ENCODE measurements at regions not wholly inside any gene's neighbourhood (a gene's known extent, or its start where the extent isn't known, plus 50 kb on each side); places are given as distances from the start of the nearest gene placed in this dataset.

DNA sequence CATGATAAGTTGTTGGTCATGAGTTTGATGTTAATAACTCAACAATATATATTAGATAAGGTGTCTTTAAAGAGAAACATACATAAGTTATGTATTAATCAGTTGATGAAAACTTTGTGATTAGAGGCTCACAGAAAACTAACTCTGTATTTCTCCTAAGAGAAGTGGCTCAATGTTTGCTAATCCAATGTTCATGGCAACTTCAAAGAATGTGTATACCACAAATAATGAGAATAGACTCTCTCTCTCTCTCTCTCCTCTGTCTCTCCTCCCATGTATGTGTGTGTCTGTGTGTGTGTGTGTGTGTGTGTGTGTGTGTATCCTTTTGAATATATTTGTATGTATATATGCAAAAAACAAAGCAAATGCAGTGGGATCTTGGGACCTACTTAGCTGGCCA lies 1304.9 kb downstream of the MRPL39 start:
- no peak for DNase-seq

DNA sequence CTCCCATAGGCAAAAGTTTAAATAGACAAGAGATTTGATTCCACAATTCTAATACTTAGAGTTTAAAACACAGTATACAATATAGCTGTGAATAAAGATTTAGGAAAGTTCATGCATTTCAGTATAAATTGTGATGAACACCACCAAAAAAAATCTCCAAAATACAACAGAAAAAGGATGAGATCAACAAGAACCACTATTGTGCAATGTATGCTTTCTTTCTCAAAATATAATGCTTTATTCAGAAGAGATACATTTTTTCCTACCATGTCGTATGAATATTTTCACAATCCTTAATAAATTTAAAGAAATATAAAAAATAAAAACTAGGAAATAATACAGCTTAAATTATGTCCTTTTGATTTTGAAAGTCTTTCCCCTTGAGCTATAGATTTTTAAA lies 1309.2 kb downstream of the MRPL39 start:
- no peak for DNase-seq

DNA sequence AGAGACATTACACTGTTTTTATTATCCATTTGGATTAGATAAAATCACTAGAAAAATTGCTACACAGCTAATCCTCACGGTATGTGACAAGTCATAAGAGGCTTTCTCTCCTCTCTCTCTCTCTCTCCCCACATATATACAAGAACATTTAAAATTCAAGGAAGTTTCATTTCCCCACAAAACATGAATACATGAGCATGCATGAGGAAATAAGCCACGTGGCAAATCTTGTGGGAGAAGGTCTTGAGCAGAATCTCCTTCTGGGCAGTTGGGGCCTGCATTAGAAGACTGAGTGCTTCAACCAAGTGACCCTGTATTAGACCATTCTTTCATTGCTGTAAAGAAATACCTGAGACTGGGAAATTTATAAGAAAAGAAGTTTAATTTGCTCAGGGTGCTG lies 1313.1 kb downstream of the MRPL39 start:
- DNase-seq, result no peak

DNA sequence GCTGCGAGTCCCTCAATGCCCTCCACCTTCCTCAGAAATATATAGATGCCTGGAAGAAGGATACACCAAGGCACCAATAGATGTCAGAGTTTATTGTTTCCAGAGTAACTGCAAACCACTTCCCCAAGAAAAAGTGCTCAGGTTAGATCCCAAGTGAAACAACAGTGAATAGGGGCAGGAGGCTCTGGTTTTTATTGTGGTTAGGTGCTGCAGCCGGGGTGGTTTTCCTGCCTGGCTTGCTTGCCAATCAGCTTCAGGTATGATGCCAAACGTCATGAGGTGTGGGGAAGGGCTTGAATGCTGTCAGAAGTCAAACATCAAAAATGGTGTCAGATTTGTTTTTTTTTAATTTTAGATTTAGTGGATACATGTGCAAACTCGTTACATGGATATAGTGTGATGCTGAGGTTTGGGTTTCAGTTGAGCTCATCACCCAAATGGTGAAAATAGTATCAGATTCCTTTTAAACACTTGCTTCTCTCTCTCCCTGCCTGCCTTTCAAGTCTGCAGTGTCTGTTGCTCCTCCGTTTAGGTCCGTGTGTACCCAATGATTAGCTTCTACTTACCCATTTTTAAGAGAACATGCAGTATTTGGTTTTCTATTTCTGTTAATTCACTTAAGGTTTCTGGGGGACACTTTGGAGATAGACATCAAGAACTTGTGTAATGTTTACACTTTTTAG lies 1317.0 kb downstream of the MRPL39 start:
- DNase-seq, result peak; percentile 38

DNA sequence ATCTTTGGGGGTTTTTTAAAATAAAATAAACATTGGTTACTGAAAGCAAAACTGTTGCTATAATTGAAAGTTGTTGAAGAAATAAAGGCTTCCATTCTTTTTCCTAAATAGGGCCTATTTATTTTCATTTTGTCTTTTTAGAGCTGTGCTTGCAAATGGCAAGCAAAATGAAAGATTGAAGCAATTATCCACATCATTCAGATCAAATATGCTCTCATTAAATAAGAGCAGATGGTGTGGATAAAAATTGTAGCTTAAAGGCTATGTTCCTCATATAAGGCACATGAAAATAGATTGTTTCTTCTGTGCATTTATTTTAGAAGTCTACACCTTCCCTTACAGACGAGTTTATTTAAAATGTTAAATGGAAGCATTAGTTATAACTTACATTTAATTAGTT lies 1317.7 kb downstream of the MRPL39 start:
- no peak for DNase-seq

DNA sequence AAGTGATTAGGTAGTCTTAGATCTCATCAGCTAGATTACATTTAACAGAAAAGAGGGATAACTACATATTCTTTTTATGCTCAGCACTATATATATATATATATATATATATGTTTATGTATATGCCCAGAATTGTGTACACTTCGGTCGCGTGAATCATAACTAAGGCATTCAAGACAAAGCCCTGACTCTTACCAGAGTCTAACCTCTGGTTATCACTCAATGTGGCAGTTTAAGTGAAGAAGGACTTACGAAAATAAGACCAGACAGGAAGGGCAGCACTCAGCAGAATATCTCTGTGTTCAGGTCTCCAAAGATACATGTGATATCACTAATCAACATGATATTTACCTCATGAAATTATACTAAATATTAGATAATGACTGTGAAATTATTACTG lies 1326.7 kb downstream of the MRPL39 start:
- no peak for DNase-seq

DNA sequence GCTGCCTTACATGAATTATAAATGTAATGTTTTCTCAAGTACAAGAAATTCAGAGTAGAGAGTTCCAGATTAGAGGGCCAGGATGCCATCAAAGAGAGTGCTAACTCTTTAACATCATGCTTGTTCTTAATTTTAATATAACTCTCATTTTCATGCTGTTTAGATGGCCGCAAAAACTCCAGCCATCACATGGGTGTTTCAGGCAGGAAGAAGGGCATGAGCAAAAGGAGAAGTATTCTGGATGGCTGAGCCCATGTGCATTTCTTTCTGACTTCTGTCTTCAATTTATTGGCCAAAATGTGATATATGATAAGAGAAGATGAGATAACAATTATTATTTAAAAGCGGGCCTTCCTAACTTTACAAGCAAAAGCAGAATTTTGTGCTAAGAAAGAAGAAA lies 1328.6 kb downstream of the MRPL39 start:
- DNase-seq, result no peak

DNA sequence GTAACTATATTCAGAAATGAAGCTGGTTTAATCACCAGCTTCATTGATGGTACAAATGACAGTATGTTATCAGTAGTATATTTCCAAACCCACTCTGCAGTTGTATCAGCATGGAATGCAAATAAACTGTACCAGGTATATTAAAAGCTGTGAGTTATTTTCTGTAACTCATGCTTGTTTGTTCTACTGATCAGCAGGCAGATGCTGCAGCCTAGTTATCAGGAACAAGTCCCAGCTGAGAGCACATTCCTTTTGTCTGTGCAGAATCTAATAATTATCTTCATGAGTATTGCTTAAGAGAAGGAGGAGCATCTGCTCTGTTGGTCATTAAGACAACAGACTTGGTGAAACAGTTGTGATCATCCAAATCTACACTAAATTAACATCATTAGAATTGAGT lies 1331.1 kb downstream of the MRPL39 start:
- no peak for DNase-seq

DNA sequence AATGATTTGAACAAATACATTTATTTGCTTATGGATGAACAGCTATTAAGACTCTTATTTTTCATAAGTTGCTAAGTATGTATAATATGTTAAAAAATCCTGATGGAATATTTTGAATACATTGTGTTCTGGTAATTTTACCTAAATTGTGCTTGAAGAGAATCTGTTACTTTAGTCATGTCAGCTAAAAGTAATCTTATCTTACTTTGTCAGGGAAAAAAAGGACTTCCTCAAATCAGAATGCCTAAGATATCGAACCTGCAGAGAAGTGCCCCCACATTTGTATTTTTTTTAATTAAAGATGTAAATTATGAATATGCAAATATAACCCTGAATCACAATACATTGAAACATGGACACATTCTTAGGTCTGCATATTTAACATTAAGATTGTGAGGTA lies 1331.7 kb downstream of the MRPL39 start:
- DNase-seq, result no peak

DNA sequence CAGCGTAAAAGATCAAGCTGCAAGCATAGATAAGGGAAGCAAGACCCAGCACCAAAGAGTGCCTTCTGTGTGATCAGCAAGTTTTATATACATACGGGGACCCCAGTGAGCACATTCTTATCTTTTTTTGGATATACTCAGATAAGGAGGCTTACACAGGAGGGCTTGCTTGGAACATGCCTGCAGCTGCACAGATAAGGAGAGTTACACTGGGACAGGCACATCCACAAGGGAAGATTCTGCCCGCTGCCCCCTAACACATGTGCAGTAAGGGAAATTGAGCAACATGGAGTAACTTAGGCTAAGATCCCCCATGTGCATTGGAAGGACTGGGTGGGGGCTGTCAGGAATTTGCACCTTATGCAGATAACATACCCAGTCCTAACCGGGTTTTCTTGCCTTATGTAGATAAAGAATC lies 1334.8 kb downstream of the MRPL39 start:
- no peak for DNase-seq

DNA sequence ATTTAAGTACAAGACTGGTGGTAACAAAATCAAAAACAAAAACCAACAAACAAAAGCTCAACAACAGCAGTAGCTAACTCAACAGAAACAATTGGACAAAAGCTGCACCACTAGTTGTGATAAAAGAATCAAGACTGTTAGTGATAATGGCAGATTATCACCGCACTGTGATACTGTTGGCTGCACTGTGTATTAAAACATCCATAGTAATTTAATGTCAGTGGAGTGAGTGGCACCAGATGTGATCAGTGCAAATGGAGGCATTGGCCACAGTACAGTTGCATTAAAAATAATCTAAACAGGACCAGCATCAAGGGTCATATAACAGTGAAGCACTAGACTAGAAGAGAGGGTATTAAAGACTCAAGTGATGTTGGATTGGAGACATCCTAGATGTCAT lies 1341.3 kb downstream of the MRPL39 start:
- no peak for DNase-seq

DNA sequence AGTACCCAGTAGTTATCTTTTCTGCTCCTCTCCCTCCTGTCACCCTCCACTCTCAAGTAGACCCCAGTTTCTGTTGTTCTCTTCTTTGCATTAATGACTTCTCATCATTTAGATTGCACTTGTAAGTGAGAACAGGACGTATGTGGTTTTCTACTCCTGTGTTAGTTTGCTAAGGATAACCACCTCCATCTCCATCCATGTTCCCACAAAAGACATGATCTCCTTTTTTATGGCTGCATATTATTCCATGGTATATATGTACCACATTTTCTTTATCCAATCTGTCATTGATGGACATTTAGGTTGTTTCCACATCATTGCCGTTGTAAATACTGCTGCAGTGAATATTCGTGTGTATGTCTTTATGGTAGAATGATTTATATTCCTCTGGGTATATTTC lies 1346.5 kb downstream of the MRPL39 start:
- DNase-seq, result no peak

DNA sequence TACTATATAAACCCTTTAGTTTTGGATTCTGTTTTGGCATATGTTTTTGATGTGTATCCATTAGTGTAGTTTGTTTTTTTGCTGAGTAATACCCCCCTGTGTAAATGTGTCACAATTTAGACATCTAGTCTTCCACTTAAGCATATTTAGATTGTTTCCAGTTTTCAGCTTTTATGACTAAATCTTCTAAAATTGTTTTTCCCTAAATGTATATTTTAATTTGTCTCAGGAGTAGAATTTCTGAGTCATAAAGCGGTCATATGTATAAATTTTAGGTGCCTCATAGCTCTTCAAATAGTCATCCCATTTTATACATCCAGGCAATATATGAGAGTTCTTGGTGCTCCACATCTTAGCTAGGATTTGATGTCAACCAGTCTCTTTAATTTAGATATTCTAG lies 1348.0 kb downstream of the MRPL39 start:
- DNase-seq, result no peak

DNA sequence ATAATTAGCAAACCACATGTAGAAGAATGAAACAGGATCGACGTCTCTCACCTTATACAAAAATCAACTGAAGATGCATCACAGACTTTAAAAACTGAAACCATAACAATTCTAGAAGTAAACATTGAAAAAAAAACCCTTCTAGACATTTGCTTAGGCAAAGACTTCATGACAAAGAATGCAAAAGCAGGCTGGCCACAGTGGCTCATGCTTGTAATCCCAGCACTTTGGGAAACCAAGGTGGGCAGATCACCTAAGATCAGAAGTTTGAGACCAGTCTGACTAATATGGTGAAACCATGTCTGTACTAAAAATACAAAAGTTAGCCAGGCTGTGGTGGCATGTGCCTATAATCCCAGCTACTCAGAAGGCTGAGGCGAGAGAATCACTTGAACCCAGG lies 1351.7 kb downstream of the MRPL39 start:
- no peak for DNase-seq

DNA sequence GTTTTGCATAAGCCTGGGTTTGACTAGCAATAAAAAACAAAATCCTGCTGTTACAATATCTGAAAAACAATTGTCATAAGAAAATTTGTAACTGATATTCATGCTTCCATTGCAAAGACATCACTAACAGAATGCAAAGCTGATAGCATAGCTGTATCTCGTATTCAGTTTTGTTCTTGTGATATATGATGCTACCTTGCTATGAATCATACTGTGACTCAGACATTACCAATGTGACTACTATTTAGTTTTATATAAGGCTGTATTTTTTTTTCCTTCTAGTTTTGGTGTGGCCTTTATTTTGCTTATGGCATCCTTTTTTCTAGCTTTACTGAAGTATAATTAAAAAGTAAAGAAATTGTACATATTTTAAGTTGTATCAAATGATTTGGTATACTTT lies 1381.8 kb downstream of the MRPL39 start:
- no peak for DNase-seq

DNA sequence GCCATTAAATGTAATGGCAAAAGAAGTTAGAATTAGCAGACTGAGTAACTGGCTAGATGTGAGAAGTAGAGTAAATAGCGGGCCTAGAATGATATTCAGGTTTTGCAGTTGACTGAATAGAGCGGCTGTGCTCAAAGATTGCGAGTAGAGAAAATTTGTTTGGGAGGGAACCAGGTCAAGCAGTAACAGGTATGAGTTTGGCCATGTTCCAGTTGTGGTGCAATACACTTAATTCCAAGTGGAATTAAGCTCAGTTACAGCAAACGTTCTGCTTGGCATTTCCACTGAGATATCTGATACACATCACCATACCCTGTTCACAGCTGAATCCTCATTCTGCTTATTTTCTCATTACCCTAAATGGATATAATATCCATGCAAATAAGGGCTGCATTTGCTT lies 1382.9 kb downstream of the MRPL39 start:
- DNase-seq, result no peak

DNA sequence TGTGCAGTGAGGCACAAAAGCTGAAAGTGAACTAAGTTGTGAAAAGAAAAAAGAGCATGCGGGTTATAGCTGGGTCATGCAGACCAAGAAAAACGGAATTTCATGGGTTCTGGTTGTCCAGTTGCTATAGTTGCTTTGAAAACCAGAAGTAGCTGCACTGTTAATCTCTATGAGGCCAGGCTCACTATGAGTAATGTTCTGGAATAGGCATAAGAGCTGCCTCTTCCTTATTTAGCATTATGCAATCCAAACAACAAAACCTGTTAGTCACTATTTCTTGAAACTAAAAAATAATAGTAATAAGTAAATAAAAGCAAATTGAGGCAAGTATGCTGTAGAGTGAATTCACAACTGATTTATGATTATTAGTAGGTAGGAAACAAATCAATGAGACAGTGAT lies 1383.7 kb downstream of the MRPL39 start:
- DNase-seq, result no peak

DNA sequence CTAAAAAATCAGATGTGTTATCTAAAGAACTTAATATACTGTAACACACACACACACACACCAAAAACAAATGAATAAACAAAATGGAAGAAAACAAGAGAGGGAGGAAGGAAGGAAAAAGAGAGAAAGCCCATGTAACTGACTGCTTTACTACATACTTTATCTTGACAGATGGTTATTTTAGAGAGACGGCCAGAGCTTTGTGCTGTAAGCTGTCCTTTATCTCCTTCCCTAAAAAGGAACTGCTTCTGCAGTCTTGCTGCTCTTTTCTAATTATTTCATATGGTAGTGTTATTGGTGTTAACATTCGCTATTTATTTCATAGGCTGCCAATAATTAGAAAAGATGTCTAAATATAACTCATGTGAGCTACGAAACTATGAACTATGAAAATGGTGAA lies 1384.6 kb downstream of the MRPL39 start:
- DNase-seq, result no peak

DNA sequence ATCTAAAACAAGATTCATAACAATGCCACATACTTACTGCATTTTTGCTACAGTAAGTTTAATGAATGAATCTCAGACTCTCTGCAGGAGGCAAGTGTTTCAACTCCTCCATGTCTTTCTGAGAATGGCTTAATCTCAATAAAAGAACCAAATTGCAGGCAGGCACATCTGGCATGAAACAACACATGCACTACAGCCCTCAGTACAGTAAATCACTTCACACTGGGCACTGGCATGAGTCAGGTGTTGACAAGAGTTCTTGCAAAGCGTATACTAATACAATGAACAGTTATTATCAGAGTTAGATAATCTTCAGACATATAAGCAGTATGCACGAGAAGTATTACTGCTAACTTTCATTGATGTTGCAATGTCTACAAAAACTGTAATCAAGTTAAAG lies 1386.8 kb downstream of the MRPL39 start:
- no peak for DNase-seq

DNA sequence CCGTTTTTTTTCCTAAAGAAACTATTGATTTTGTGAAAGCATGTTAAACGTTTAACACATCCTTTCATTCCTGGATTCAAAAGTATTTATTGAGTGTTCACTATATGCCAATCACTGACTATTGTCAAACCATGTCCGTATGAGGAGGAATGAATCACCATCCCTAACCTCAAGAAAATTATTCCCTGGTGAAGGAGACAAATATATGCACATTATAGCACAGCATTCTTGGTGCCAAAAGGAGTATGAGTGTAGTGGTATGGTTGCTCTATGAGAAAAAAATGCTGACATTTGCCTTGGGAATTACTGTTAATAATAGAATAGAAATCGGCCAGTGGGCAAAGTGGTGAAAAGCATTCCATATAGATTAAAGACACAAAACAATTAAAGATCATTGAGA lies 1390.1 kb downstream of the MRPL39 start:
- DNase-seq, result no peak

DNA sequence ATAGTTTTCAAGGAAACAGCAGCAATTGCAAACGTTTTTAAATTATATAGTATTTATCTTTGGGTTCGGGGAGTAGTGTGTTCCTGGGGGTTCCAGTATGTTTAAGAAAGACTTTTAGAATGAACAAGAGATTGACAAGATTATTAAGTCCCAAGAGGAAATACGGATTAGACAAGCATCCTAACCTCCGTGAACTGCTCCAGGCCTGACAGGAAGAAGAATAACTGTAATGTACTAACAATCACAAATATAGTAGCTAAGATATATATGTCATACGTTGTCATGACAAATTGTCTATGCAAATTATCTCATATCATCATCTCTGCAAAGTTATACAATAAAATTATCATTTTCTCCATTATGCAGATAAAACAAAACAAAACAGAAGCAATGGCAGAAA lies 1397.2 kb downstream of the MRPL39 start:
- DNase-seq, result no peak

DNA sequence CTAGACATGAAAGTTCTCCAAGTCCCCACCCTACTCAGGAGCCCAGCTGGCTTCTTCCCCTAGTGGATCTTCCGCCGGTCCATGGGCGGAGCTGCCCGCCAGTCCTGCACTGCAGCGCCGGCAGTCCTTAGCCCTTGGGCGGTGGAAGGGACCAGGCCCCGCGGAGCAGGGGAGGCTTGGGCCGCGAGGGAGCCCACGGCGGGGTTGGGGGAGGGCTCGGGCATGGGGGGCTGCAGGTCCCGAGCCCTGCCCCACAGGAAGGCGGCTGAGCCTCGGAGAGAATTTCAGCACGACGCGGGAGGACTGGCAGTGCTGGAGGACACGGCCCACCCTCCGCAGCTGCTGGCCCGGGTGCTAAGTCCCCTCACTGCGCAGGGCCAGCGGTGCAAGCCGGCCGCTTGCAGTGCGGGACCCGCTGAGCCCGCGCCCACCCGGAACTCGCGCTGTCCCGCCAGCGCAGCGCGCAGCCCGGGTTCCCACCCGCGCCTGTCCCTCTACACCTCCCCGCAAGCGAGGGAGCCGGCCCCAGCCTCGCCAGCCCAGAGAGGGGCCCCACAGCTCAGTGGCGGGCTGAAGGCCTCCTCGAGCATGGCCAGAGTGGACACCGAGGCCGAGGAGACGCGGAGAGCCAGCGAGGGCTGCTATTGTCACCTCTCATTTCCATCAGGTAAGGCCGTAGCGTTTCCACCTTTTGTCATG lies 1398.6 kb downstream of the MRPL39 start:
- no peak for DNase-seq

DNA sequence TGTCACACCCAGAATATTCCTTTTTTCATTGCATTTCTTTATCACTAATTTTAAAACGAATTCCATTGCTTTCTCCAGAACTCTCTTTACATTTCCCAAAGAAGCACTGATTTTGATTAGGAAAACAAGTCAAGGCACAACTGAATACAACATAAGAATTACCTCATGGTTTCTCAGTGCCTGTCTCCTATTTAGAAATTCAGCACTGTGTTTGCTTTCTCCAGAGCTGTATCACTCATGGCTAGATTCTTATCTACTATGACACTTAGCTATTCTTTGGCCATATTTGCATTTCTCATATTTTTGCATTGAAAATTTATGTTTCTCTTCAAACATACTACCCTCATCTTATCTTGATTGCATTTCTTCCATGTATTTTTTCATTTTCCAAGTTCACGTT lies 1402.0 kb downstream of the MRPL39 start:
- no peak for DNase-seq

DNA sequence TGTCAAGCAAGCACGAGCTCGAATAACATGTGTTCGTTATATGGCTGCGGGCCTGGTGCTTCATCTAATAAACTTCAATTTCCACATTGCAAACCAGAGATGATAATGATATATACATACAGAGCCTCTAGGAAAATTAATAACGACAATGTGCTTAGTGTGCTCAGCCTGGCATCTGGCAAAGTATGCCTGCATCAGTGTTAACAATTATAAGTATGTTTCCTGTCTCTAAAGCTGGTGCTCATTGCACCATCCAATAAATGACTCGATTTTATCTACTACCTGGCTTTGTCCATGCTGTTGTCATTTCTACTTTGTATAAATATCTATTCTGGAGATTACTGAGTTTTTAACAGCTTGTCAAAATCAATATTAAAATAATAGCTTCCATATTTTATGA lies 1402.6 kb downstream of the MRPL39 start:
- DNase-seq, result no peak

DNA sequence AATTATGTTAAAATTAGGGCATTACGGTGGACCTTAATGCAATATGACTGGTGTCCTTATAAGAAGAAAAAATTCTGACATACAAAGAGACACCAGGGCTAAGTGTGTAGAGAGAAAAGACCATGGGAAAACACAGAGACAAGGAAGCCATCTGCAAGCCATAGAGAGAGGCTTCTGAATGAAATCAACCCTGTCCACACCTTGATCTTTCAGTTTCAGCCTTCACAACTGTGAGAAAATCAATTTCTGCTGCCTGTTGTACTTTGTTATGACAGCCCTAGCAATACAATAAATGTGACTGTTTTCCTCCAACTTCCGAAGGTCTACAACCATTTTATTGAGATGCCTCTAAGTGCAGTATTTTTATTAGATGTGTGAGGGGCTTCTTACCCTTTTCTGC lies 1407.2 kb downstream of the MRPL39 start:
- DNase-seq, result no peak

Measured in CD4-positive, alpha-beta T cell treated with Interleukin-15 for 1 hour (primary cell).